Stimulated activated naive B cell treated with anti-CD40 and anti-IgM and Interleukin-4, amounts not matched to agents 10 μg/mL and 1 μg/mL and 100 μg/mL, for 72 hours (primary cell): ENCODE measurements at regions not wholly inside any gene's neighbourhood (a gene's known extent, or its start where the extent isn't known, plus 50 kb on each side); places are given as distances from the start of the nearest gene placed in this dataset.

ENCODE experiments used
- ATAC-seq, 2 donors: fragments of 150-1000 bp; cut with Tn5 transposase; replicated peaks; 2 replicates each; pipeline ENCODE4 v1.10.0; 2021; ENCODE audit warnings: moderate library complexity in 1 of 2
- DNase-seq: peaks from one replicate; pipeline ENCODE4 v3.0.0; 2021
- H3K27ac Mint-ChIP-seq: one replicate; pipeline ENCODE4 v1.8.0; 2022; ENCODE audit warnings: mild to moderate bottlenecking, mixed read lengths
- H3K27me3 Mint-ChIP-seq, 2 donors: one replicate each; pipeline ENCODE4 v1.8.0; 2022; ENCODE audit warnings: mixed read lengths in 2 of 2
- H3K36me3 Mint-ChIP-seq, 2 donors: one replicate each; pipeline ENCODE4 v1.8.0; 2022; ENCODE audit warnings: mixed read lengths in 2 of 2, mild to moderate bottlenecking in 1 of 2
- H3K4me1 Mint-ChIP-seq, 2 donors: one replicate each; pipeline ENCODE4 v1.8.0; 2022; ENCODE audit warnings: mixed read lengths in 2 of 2, mild to moderate bottlenecking in 1 of 2
- H3K4me3 Mint-ChIP-seq, 2 donors: one replicate each; pipeline ENCODE4 v1.8.0; 2022; ENCODE audit warnings: mild to moderate bottlenecking in 2 of 2, mixed read lengths in 2 of 2, moderate library complexity in 1 of 2
- H3K9me3 Mint-ChIP-seq, 2 donors: one replicate each; pipeline ENCODE4 v1.8.0; 2022; ENCODE audit warnings: mixed read lengths in 2 of 2, mild to moderate bottlenecking in 1 of 2

DNA sequence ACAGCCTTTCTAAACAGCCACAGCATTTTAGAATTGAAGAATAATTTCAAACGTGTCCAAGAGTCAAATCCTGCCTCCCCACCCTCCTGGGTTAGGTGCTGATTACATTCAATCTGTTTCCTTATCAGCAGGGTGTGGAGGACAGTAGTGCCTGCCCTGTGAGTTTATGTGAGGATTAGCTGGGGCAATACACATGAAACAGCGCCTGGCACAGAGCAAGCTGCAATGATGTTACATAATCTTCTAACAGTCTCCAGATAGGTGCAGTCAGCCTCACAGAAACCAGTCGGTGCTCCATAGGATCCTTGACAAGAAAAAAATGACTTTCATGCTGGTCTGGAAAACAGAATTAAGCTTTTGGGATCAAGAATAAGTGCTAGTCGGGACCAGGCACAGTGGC is 91.7 kb upstream of the ITGA6 start:
- ATAC-seq (no peak), DNase-seq (no peak)
- Mint-ChIP-seq H3K27ac (no peak overlapping the region), H3K4me3 (no peak overlapping the region), H3K36me3 (no peaks in the 10 kb centered on the region), H3K9me3 (no peaks in the 10 kb centered on the region), H3K4me1 (peaks cover 10 to 13% of the 10 kb centered on the region in 2 donors), H3K27me3 (peaks cover 7 to 9% of the 10 kb centered on the region in 2 donors)

GRCh38 chr2:172336681-172337080 is 90.7 kb upstream of the ITGA6 start:
- Mint-ChIP-seq H3K36me3 (no peaks in the 10 kb centered on the region), H3K4me1 (peaks cover 10 to 13% of the 10 kb centered on the region in 2 donors), H3K4me3 (no peak overlapping the region), H3K9me3 (no peaks in the 10 kb centered on the region), H3K27ac (no peak overlapping the region), H3K27me3 (peaks cover 7 to 9% of the 10 kb centered on the region in 2 donors)
- DNase-seq (no peak), ATAC-seq (no peak)

DNA sequence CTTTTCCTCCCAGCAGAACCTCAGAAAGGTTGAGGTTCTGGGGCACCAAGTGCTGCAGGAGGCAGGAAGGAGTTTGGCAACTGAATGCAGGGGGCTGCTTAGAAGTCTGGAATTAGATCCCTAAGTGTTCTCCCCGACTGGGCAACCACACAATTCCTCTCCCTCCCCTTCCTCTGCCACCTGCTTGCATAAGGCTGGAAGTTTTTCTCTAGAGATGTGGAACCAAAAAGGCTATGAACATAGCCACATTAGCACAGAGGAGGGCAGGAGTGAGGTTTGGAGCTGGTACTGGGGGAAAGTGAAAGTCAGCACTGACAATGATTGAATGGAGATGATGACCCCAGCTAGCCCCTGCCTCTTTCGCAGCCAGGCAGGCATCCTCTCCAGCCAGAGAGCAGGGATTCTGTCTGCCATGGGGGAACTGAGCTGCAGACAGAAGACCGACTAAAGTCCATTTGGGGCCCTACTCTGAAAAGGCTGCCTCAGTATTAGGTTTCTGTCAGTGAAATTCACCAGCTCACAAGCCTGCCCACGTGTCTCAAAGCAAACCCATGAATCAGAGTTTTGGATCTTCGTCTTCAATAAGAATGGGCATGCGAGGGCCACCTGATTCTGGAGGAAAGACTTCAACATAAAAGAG is 87.9 kb upstream of the ITGA6 start:
- Mint-ChIP-seq H3K4me3 (peak overlapping the region; percentile 42 to 46), H3K27me3 (peaks cover 9 to 11% of the 10 kb centered on the region in 2 donors), H3K36me3 (no peaks in the 10 kb centered on the region), H3K4me1 (peaks cover 10 to 13% of the 10 kb centered on the region in 2 donors), H3K9me3 (peaks cover 0 to 2% of the 10 kb centered on the region in 2 donors), H3K27ac (no peak overlapping the region)
- ATAC-seq, result no peak
- DNase-seq, result no peak

- ATAC-seq (peak in 1 of 2 donors; percentile 39), DNase-seq (no peak)
- no peak overlapping the region for H3K27ac Mint-ChIP-seq
- H3K4me3 Mint-ChIP-seq, result peak overlapping the region; percentile 42 to 46
- peaks cover 9 to 11% of the 10 kb centered on the region in 2 donors for H3K27me3 Mint-ChIP-seq
- H3K36me3 Mint-ChIP-seq, result no peaks in the 10 kb centered on the region
- H3K9me3 Mint-ChIP-seq, result peaks cover 0 to 2% of the 10 kb centered on the region in 2 donors
- peaks cover 10 to 13% of the 10 kb centered on the region in 2 donors for H3K4me1 Mint-ChIP-seq
Observed at GRCh38 chr2:172340394-172340793, 87.0 kb upstream of the ITGA6 start.

DNA sequence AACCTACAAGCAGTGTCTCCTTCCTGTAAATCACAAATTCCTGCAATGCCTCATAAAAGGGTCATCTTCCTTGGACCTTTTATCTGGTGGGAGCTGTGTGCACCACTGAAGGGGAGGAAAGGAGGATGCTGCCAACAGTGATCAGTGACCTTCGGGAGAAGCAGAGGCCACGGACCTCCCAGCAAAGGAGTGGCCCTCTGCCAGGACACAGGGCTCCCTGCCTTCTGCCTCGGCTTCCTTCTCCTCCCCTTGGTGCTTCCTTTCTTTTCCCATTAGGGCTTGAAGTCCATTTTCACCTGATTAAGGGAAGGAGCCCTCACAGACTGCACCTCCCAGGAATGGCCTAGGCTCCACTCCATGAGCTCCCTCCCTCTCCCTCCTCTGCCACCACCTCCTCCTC is 85.3 kb upstream of the ITGA6 start:
- no peak for DNase-seq
- Mint-ChIP-seq H3K4me1 (peaks cover 10 to 13% of the 10 kb centered on the region in 2 donors), H3K9me3 (peaks cover 2% of the 10 kb centered on the region in 2 donors), H3K27me3 (peaks cover 9 to 11% of the 10 kb centered on the region in 2 donors), H3K4me3 (no peak overlapping the region), H3K36me3 (peaks cover 0 to 2% of the 10 kb centered on the region in 2 donors), H3K27ac (no peak overlapping the region)
- no peak for ATAC-seq

- no peak overlapping the region for H3K4me3 Mint-ChIP-seq
- ATAC-seq (no peak), DNase-seq (no peak)
- H3K27me3 Mint-ChIP-seq, result peaks cover 9 to 11% of the 10 kb centered on the region in 2 donors
- peaks cover 0 to 2% of the 10 kb centered on the region in 2 donors for H3K36me3 Mint-ChIP-seq
- peaks cover 5 to 6% of the 10 kb centered on the region in 2 donors for H3K9me3 Mint-ChIP-seq
- H3K4me1 Mint-ChIP-seq, result peaks cover 10 to 13% of the 10 kb centered on the region in 2 donors
- no peak overlapping the region for H3K27ac Mint-ChIP-seq
Observed at GRCh38 chr2:172342611-172343010, 84.8 kb upstream of the ITGA6 start.

DNA sequence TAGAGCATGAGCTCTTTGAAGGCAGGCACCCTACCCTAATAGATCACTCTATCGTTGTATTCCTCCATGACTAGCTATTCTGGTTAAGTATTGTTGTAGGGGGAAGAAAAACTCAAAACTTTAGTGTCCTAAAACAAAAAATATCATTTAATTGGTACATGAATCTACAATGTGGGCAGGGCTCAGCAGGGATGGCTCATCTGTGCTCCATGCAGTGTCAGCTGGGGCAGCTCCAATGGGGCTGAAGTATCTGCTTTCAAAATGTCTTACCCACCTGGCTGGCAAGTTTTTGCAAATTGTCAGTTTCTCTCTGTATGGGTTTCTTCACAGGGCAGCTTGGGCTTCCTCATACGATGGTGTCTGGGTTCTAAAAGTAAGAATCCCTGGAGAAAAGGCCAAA is 83.2 kb upstream of the ITGA6 start:
- Mint-ChIP-seq H3K9me3 (peaks cover 8 to 12% of the 10 kb centered on the region in 2 donors), H3K4me1 (peaks cover 10 to 13% of the 10 kb centered on the region in 2 donors), H3K36me3 (peaks cover 0 to 6% of the 10 kb centered on the region in 2 donors), H3K27me3 (peaks cover 9 to 11% of the 10 kb centered on the region in 2 donors), H3K4me3 (no peak overlapping the region), H3K27ac (no peak overlapping the region)
- DNase-seq, result no peak
- ATAC-seq, result no peak

DNA sequence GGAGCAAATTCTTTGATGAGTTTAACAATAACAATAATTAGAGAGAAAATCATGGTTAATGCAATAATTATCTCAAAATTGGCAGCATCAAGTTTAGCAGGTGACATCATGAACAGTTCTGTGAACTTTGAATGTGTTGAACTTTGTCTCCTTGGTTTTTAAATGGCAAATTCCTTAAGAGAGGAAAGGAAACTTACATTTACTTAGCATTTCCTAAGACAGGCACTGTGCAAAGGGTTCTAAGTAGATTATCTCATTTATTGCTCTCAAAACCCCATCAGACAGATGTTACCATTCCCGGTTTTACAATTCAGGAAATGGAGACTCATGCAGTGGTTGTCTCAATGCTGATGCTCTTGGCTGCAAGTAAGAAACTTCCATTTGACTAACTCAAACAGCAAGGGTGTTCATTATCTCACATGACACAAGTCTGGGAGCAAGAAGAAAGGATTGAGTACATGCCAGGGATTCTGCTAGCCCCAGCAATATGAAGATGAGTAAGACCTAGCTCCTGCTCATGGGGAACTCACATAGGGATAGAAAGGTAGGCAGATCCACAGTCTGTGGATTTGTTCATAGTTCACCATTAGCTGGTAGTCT is 81.3 kb upstream of the ITGA6 start:
- no peaks in the 10 kb centered on the region for H3K4me1 Mint-ChIP-seq
- H3K36me3 Mint-ChIP-seq, result peaks cover 0 to 6% of the 10 kb centered on the region in 2 donors
- no peak overlapping the region for H3K27ac Mint-ChIP-seq
- peaks cover 0 to 4% of the 10 kb centered on the region in 2 donors for H3K27me3 Mint-ChIP-seq
- ATAC-seq (no peak), DNase-seq (no peak)
- H3K4me3 Mint-ChIP-seq, result no peak overlapping the region
- H3K9me3 Mint-ChIP-seq, result peaks cover 8 to 12% of the 10 kb centered on the region in 2 donors

DNA sequence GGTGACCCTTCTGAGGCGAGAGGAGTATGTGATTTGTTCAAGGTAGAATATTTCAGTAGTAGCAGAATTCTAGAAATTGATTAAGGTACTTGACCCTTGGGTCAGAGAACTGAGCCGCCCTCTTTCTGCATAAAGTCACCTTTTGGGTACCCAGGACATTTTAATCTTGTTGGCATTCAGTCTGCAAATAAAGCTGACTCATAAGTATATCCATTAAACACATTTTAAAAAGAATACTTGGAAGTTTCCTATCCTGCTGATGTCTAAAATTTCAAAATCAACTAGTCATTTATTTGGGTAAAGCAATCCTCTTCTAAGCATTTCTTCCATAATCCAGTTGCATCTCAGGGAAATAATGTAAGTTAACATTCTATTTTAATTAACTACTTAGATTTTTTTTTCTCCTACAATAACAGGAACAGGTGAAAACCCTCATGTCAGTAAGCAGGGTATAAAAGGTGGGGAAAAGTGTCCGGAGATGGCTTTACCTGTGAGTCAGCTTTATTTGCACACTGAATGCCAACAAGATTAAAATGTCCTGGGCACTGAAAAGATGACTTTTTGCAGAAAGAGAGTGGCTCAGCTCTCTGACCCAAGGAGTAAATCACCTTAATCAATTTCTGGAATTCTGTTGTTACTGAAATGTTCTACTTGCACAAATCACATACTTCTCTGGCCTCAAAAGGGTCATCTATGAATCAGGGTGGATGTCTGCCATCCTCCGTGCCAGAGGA is 78.7 kb upstream of the ITGA6 start:
- ATAC-seq, result no peak
- peaks cover 0 to 6% of the 10 kb centered on the region in 2 donors for H3K36me3 Mint-ChIP-seq
- no peak overlapping the region for H3K4me3 Mint-ChIP-seq
- DNase-seq, result no peak
- no peaks in the 10 kb centered on the region for H3K4me1 Mint-ChIP-seq
- H3K9me3 Mint-ChIP-seq, result peaks cover 7 to 12% of the 10 kb centered on the region in 2 donors
- peaks cover 0 to 2% of the 10 kb centered on the region in 2 donors for H3K27me3 Mint-ChIP-seq
- no peak overlapping the region for H3K27ac Mint-ChIP-seq

DNA sequence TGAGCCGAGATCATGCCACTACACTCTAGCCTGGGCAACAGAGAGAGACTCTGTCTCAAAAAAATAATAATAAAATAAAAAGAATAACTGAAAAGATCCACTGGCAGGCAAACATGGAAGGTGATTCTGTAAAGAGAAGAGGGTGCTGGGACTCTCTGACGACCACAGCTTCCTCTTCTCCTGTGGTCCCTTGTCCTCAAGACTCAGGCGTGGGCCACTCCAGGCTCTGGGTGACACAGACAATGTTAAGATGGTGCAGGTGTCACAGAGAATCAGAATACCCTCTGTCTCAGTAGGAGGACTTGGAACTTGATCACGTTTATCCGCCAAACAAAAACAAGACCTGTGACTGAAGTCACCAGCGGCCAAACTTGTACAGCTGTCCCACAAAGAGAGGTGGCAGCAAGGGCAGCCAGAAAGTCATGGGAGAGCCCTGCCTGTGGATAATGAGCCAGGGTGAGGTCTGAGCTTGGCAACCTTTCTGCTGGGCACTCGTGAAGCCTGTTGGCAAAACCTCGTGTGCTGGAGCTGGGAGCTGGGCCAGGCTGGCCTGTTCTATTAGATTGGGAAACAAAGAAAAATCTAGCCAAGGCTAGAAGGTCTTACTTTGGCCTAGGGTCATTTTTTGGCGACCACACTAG is 76.4 kb upstream of the ITGA6 start:
- H3K27me3 Mint-ChIP-seq, result peaks cover 0 to 5% of the 10 kb centered on the region in 2 donors
- no peak overlapping the region for H3K27ac Mint-ChIP-seq
- peaks cover 0 to 6% of the 10 kb centered on the region in 2 donors for H3K36me3 Mint-ChIP-seq
- H3K4me1 Mint-ChIP-seq, result no peaks in the 10 kb centered on the region
- ATAC-seq (no peak), DNase-seq (no peak)
- H3K9me3 Mint-ChIP-seq, result peaks cover 6 to 12% of the 10 kb centered on the region in 2 donors
- H3K4me3 Mint-ChIP-seq, result no peak overlapping the region

DNA sequence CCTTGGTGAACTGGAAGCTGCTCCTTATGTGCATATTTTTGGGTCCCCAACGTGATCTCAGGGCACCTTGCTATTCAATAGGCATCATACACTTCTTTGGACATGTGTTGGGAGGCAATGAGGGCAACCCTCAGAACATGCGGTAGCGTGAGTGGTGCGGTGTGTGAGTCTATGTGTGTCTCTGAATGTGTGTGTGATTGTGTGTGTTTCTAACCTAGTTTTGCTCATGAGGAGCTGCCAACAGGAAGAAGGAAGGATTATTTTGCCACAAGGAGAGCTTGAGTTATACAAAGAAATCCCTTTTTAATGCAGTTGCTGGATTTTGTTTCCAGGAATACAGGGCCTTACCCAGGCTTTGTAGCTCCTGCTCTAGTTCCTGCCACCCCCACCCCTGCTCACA is 75.8 kb upstream of the ITGA6 start:
- H3K27ac Mint-ChIP-seq, result no peak overlapping the region
- H3K36me3 Mint-ChIP-seq, result peaks cover 0 to 3% of the 10 kb centered on the region in 2 donors
- ATAC-seq (no peak), DNase-seq (no peak)
- H3K4me1 Mint-ChIP-seq, result no peaks in the 10 kb centered on the region
- peaks cover 0 to 5% of the 10 kb centered on the region in 2 donors for H3K27me3 Mint-ChIP-seq
- peaks cover 6 to 12% of the 10 kb centered on the region in 2 donors for H3K9me3 Mint-ChIP-seq
- H3K4me3 Mint-ChIP-seq, result no peak overlapping the region

GRCh38 chr2:172354347-172354746 is 73.0 kb upstream of the ITGA6 start:
- Mint-ChIP-seq H3K27me3 (peaks cover 0 to 9% of the 10 kb centered on the region in 2 donors), H3K27ac (no peak overlapping the region), H3K4me3 (no peak overlapping the region), H3K4me1 (peaks cover 0 to 4% of the 10 kb centered on the region in 2 donors), H3K36me3 (no peaks in the 10 kb centered on the region), H3K9me3 (no peaks in the 10 kb centered on the region)
- ATAC-seq (no peak), DNase-seq (no peak)

DNA sequence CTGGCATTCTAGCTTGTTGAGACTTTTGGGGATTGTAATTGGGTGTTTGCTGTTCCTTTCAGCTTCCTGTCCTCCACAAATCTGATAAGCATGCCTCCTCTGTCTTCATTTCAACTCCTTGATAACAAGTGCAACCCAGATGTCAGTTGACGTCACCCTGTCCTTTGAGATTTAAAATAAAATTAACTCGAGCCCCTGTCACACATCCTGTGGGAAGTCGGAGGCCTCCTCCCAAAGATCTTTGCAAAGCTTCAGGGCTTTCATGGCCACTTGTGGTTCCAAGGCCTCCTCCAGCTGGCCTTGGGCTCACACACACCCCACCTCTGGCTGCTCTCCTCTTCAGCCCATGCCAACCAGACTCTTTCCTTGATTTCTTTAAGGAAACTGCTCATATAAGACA is 69.9 kb upstream of the ITGA6 start:
- H3K4me1 Mint-ChIP-seq, result peaks cover 0 to 4% of the 10 kb centered on the region in 2 donors
- DNase-seq (no peak), ATAC-seq (no peak)
- no peak overlapping the region for H3K4me3 Mint-ChIP-seq
- H3K27ac Mint-ChIP-seq, result peak overlapping the region; percentile 10
- H3K36me3 Mint-ChIP-seq, result no peaks in the 10 kb centered on the region
- H3K9me3 Mint-ChIP-seq, result no peaks in the 10 kb centered on the region
- peaks cover 0 to 9% of the 10 kb centered on the region in 2 donors for H3K27me3 Mint-ChIP-seq
